A673 (cell line): ENCODE measurements at regions not wholly inside any gene's neighbourhood (a gene's known extent, or its start where the extent isn't known, plus 50 kb on each side); places are given as distances from the start of the nearest gene placed in this dataset.

ENCODE experiments used
- EZH2 ChIP-seq: fragments of 200-600 bp; sonication (generic); IDR thresholded peaks from 2 replicates; pipeline ENCODE4 v1.6.1; 2017; ENCODE audit warnings: borderline replicate concordance, low read depth, mild to moderate bottlenecking, mixed read lengths, antibody characterized with exemption, low read length; ENCODE audit not compliant: poor library complexity, severe bottlenecking
- TF ChIP-seq, protein P1 (sequence below): fragments of 300-800, 200-600 bp; sonication (generic); conservative IDR thresholded peaks from 2 replicates; pipeline ENCODE4 v1.5.1; 2017; ENCODE audit warnings: low read depth, mild to moderate bottlenecking, antibody characterized with exemption, low read length, moderate library complexity, mixed read lengths

DNA sequence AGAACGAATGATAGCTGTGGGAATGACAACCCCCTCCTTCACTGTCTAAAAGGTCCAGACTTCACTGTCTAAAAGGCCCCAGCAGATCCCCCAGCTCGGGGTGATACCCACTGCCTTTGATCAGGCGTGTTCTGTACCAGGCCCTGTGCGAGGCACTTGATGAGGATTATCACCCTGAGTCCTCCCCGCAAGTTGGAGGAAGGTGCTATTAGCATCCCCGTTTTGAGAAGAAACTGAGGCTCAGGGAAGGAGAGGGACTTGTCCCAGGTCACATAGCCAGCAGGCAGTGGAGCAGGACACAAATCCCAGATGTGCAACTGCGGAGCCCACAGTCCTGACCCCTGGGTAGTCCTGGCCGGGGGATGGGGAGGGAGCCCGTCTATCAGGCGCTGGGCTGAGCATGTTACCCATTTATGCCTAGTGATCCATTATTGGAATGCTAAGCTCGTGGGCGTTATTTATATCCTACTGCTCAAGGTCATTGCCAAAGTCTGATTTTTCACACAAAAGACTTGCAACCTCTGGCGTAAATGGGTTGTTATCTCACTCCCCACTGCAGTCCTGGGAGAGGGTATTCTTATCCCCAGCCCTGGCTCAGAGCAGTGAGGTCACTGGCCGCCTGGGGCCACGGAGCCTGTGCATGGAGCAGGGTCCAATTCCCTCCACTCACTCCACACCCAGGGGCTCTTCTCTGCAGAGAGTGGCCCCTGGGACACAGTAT, 722.2 kb downstream of the MATN1 start:
- TF ChIP-seq, protein P1, sequence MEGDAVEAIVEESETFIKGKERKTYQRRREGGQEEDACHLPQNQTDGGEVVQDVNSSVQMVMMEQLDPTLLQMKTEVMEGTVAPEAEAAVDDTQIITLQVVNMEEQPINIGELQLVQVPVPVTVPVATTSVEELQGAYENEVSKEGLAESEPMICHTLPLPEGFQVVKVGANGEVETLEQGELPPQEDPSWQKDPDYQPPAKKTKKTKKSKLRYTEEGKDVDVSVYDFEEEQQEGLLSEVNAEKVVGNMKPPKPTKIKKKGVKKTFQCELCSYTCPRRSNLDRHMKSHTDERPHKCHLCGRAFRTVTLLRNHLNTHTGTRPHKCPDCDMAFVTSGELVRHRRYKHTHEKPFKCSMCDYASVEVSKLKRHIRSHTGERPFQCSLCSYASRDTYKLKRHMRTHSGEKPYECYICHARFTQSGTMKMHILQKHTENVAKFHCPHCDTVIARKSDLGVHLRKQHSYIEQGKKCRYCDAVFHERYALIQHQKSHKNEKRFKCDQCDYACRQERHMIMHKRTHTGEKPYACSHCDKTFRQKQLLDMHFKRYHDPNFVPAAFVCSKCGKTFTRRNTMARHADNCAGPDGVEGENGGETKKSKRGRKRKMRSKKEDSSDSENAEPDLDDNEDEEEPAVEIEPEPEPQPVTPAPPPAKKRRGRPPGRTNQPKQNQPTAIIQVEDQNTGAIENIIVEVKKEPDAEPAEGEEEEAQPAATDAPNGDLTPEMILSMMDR, result no peak
- TF ChIP-seq EZH2, result no peak
